Hematopoietic multipotent progenitor cell treated with erythropoietin and hydrocortisone succinate and interleukin-3 and kit ligand, for 15 days (in vitro differentiated cells): ENCODE measurements at regions not wholly inside any gene's neighbourhood (a gene's known extent, or its start where the extent isn't known, plus 50 kb on each side); places are given as distances from the start of the nearest gene placed in this dataset.

Experiments
- DNase-seq: peaks from one replicate; pipeline ENCODE4 v3.0.0-alpha.2; 2015; ENCODE audit warnings: low spot score

GRCh38 chr18:34595690-34596089 is 114.4 kb upstream of the DTNA start:
- no peak for DNase-seq

DNA sequence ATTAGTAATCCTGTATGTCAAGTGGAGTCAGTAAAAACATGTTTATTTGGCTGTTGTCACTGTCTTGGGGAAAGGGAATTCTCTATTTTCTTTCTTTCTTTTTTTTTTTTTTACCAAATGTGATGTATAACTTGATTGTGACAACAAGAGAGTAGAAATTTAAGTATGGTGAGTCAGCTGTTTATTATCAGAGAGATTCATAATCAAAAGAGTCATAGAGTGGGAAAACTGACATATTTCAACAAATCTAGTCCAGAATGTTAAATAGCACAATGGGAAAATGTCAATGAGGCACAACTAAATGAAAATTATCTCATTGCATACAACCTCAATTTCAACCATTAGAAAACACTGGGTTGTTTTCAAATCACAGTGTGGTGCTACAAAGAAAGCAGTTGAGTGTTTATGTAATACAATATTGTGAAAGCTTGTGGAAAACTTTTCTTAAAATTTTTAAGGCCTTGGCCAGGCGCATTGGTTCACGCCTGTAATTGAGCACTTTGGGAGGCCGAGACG is 111.9 kb upstream of the DTNA start:
- DNase-seq = no peak

DNA sequence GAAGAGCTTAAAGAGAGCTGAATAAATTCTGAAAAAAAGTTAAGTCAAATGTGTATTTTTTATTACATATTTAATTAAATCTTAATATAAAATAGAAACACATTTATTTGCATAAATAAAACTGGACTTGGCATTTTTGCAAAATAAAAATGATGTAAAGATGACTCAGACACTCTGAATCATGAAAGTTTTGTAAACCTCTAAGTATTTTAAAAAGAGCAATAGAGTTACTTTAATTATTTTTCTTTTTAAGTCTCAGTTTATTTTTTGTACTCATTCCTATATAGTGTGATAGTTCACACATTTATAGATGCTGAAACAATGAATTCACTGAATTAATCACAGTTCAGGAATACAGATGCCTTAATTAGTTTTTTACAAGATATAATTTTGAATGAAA is 109.9 kb upstream of the DTNA start:
- no peak for DNase-seq

- DNase-seq = no peak
Measured at GRCh38 chr18:34600874-34601656, 109.0 kb upstream of the DTNA start.

DNA sequence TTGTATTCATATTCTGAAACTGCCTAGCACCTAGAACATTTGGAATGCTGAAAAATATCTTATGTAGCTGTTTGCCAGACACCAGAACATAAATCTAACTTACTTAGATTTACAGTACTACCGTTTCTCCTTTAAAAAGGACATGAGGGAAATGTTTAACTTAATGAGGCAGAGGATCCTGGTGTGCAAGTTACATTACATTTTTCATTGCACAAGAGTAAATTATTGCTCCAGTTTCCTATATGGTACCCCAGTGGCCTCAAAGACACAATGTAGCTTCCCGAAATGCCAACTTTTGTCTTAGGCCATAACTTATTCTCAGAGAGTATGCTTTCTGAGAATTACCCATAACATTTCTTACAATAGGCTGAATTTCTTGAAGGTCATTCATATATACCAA is 105.5 kb upstream of the DTNA start:
- DNase-seq = no peak

GRCh38 chr18:34606851-34607250 is 103.2 kb upstream of the DTNA start:
- DNase-seq = no peak

GRCh38 chr18:34608064-34608463 is 102.0 kb upstream of the DTNA start:
- DNase-seq = no peak

DNA sequence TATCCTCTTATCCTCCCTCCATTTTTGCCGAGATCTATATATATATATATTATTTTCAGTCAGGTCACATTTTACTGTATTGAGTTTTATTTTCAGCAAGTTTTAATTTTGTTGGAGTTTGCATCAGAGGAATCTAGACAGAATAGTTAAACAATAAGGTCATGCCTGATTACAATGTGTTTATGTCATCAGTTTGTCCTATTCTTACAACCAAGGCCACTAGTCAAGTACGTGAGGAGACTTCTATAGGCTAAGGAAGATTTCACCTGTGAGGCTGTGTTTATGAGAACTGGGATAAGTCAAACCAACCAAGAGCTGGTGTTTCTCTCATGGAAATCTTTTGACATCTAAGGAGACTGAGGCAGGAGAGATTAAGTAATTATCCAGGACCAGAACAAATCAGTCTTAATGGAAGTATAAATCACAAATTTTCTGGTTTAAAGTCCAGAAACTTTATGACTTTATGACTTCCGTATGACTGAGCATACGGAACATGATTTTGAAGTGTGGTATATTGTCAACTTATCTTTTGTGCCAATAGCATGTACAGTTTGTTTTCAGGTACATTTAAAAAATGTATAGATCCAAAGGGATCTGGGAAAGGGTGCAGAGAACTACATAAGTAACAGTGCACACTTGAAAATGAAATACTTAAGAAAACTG is 100.0 kb upstream of the DTNA start:
- no peak for DNase-seq

DNA sequence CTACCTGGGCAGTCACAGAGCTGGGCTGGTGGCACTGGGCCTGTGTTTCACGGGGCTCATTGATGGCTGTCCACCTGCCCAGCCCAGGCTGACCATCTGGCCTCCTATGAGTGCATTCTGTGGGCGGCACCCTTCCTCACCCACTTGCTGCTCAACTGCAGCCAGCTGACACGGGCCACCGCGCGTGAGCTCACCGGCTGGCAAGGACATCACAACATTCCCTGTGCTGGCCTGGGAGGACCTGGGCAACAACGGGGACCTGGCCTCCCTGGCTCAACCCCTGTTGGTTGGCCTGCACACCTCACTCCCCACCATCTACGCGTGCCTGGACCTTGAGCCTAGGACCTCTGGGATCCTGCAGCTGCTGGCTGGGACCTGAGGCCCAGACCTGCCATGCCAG is 98.2 kb upstream of the DTNA start:
- DNase-seq = no peak

- no peak for DNase-seq
Measured at GRCh38 chr18:34620258-34620861, 89.7 kb upstream of the DTNA start.

DNA sequence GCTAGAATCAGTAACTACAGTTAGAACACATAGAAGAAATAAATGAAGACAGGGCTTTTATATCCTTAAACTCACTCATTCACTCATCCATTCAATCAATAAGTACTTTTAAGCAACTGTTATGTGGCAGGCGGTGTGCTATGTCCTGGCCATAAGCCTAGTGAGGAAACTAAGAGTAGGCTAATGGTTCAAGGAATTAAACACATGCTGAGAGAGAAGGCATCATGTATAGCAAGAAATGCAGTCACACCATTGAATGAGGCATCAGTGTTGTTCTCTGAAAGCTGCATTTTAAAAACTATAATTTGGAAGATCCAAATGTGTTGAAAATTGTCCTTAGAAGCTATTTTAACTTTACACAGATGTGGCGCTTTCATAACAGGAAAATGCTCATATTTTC is 86.5 kb upstream of the DTNA start:
- no peak for DNase-seq

GRCh38 chr18:34624551-34624950 is 85.5 kb upstream of the DTNA start:
- no peak for DNase-seq

DNA sequence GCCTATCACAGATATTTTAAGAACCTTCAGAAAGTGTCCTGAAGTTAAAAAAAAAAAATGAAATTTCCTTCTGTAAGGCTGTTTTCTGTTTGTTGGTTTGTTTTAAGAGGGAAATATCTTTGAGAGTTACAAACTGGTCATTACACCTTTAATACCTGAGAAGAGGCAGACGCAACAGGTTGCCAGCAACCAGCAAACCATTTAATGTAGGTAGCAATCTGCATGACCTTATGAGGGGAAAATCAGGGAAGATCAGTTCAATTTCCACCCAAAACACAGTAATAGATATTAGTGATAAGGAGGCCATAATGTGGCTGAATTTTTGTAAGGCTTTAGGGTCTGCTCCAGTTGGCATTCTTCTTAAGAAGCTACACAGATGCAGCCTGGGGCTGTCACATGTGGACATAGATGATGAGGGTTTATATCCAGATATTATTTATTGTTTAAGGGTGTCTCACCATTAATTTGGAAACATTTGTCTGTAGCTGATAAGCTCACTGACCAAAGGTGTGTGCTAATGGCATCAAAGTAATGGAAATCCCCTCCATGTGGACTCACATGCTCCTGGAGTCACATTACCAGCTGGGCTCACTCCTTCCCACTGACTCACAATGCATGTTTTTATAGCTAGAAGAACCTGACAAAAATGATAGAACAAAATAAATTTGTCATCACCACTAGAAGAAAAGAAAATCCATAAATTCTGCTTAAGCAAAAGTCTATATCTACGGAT is 83.5 kb upstream of the DTNA start:
- no peak for DNase-seq

DNA sequence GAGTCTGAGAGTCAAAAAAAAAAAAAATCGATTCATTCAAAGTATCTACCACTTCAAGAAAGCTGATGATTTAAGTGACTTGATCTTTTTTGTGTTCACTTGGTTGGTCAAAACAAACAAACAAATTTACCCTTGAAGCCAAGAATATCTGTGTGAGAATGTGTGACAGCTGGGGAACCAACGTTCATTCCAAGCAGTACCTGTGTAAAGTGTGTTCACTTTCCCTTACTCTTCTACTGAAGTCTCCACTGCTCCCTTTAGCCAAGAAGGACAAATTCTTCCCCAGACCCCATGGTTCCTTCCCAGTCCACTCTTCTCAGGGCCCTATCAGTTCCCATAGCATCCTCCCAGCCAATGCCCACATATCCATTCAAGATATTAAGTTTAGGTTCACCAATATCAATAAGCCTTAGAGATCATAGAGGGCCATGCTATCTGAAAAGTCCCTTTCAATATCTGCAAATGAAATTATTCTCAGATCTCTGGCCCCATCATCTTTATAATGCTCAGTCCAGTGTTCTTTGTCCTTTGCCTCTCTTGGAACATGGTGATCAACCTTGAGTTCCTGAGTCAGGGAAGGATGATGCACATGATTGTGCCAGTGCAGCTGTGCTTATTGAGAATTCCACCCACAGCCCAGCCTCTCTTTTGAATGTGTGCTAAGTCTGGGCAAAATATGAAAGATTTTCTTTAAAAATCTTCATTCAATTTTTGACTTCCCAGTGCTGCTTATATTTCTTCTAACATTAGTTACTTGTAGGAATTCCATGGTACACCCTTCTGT is 82.8 kb upstream of the DTNA start:
- DNase-seq = no peak

DNA sequence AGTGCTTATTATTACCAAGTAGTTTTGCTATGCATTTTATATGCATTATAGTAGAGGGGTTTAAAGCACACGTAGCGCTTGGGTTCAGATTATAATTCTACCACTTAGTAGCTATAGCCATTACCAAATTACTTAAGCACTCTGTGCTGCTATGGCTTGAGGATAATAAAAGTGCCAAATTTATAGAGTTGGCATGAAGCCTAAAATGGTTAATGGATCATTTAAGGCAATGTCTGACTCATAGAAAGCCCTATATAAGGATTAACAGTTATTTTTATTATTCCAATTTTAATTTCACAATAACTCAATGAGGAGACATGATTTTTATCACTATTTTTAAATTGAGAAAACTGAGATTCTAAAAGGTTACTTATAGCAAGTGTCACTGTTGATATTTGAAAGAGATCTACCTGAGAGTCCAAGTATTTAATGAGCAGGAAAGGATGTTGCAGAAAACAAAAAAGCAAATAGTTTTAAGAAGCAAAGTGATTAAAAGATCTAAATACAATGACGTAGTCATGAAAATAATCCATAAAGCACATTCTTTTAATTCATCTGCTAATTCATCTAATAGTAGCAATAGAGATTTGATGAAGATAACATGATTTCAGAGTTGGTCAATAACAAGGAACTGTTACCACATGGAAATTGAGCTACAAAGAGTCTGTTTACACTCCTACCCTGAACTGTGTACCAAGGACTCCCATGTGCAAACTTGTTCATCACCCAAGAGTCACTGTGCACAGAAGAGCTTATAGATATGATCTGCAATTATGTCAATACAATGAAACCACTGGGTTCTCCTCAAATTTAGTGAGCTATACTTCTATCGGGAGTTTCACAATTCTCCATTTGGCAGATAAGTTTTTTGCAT is 78.8 kb upstream of the DTNA start:
- no peak for DNase-seq

GRCh38 chr18:34632321-34632720 is 77.8 kb upstream of the DTNA start:
- no peak for DNase-seq

DNA sequence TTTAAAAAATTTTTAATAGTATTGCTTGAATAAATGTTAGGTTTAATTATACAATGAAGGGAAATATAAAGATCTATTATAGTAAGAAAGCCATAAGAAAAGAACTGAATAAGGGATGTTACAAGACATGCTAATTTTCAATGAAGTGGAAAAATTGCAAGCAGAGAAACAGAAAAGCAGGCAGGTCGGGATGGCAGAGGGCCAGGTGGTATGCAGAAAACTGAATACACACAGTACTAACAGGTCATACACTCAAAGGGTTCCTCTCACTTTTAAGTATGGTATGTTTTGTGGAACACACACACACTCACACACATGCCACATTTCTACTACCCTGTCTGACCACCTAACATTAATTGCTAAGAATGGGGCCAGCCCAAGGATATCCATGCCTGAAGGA is 76.7 kb upstream of the DTNA start:
- no peak for DNase-seq

DNA sequence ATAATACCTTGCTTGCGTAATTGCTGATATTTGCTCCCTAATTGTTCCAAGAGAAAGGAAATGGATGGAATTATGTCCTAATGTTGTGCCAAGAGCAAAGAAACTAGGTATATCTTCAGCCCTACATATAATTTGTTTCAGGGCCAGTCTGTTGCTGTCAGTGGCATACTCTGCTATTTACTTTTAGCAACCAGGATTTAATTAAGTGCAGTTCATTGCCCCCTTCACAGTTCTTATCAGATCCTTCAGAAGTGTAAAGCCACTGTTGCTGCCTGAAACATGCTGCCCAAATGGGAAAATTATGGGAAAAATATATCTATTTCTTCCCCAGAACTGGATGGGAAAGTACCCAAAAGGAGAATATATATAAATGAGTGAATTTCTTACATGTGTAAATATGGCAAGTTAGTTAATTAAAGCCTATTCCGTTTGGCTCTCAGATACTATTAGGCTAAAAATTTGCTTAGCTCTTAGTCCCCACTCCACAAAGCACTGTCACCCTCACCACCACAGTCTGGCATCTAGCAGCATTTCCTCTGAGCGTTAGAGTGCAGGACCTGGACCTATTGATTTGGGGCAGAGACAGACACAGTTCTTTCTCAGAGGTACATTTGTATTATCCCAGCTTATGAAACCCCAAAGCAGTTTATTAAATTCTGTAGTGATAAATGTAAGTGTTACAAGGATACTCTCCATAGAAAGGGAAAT is 72.8 kb upstream of the DTNA start:
- DNase-seq = no peak

GRCh38 chr18:34639687-34640086 is 70.4 kb upstream of the DTNA start:
- no peak for DNase-seq

GRCh38 chr18:34640276-34640675 is 69.8 kb upstream of the DTNA start:
- DNase-seq = no peak
